IPS DF 4.7 (cell line): ENCODE measurements at regions not wholly inside any gene's neighbourhood (a gene's known extent, or its start where the extent isn't known, plus 50 kb on each side); places are given as distances from the start of the nearest gene placed in this dataset.
"Not testable (repeated sequence)": the region's sequence is repeated elsewhere in the genome, so short reads cannot be mapped to it uniquely, and the experiment has no call there.

Experiments
- DNase-seq: peaks from one replicate; pipeline ENCODE4 v3.0.0-alpha.2; 2013; ENCODE audit warnings: low spot score; ENCODE audit errors: extremely low read depth

DNA sequence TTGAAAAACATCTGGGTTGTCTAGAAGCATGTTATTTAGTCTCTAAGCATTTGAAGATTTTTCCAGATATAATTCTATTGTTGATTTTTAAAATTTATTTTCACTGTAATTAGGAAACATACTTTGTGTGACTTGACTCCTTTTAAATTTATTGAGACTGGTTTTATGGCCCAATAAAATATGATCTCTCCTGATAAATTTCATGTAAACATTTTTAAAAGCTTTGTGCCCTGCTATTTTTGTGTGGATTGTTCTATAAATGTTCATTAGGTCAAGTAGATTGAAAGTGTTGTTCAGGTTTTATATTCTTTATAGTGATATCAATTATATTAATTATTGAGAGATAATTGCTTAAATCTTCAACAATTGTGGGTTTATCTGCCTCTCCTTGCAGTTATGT lies 105.4 kb downstream of the RFX6 start:
- no peak for DNase-seq

DNA sequence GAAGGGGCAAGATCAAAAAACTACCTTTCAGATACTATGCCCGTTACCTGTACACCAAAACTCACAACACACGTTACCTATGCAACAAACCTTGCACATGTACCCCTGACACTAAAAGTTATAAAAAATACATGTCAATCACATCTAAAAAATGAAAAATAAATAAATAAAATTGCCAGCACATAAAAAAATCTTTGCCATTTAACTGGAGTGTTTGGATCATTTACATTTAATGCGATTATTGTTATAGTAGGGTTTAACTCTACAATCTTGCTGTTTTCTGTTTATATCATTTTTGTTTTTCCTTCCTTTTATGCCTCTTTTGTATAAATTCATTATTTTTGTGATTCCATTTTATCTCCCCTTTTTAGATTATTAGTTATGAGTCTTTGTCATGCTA lies 106.3 kb downstream of the RFX6 start:
- no peak for DNase-seq

DNA sequence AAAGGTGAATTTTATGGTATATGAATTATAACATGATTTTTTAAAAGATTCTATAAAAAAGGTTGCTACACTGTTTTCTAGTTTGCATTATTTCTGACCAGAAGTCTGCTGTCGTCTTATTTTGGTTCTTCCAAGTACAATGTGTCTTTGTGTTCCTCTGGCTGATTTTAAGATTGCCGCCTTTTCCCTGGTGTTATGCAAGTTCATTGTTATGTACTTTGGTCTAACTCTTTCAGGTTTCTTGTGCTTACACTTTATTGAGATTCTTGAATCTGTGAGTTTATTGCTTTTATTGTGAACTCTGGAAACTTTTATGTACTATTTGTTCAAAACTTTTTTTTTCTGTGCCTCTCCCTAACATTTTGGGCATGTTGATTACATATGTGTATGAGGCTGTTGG lies 109.8 kb downstream of the RFX6 start:
- DNase-seq, result no peak

DNA sequence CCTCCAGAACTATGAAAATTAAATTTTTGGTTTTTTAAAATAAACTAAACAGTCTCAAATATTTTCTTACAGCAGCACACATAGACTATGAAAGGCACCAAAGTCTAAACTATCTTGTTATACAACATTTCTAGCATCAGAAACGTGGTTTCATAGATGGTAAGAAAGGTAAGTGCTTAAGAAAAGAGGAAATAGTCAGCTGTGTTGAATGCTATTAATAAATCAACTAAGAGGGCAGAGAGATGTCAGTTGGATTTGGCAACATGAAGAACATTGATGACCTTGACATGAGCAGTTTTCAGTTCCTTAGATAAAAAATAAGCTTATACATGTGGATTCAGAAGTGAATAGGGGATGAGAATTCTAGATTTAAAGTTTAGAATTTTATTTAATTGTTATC lies 113.6 kb downstream of the RFX6 start:
- no peak for DNase-seq

DNA sequence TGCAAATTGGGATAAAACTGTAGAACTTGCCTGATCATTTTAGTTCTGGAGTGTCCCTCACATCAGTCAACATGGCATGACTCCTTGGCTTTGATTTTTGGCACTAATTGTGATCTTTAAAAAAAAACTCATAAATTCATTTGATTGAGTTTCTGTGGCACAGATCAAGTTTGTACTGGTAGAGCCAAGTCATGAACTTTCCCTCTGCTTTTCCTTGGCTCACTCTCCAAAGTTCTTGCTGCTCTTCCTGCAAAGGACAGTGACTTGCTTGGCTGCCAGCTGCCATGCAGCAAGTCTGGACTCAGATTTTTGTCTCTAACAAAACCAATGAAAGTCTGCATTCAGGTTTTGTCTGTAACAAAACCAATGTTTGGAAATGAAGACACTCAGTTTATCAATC lies 115.5 kb downstream of the RFX6 start:
- no peak for DNase-seq

DNA sequence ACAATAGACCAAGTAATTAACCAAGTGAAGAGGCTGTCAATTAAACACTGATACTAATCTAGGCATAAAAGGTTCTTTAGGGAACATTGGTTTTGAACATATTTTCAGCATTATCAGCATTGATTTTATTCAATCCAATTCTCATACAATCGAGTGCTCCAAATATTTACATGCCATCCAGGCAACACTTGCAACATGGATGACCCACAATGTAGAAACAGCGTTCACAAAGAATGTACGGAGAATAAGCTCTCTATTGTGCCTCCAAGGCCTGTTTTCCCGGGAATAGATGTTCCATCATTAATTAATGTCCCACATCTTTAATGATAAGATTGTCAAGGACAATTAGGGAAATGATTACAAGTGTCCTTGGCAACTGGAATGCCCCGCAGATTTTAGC lies 117.4 kb downstream of the RFX6 start:
- DNase-seq, result no peak

DNA sequence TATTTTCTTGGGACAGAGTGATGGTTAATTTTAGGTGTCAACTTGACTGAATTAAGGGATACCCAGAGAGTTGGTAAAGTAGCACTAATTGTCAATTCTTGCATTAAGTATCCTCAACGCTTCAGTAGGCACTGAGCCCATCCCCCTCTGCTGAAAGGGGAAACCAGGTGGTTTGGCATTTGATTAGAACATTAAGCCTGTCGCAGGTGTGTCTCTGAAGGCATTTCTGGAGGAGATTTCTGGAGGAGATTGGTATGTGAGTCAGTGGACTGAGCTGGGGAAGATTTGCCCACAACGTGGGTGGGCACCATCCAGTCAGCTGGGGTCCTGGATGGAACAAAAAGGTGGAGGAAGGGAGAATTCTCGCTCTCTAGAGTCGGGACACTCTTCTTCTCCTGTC lies 119.8 kb downstream of the RFX6 start:
- DNase-seq, result no peak

DNA sequence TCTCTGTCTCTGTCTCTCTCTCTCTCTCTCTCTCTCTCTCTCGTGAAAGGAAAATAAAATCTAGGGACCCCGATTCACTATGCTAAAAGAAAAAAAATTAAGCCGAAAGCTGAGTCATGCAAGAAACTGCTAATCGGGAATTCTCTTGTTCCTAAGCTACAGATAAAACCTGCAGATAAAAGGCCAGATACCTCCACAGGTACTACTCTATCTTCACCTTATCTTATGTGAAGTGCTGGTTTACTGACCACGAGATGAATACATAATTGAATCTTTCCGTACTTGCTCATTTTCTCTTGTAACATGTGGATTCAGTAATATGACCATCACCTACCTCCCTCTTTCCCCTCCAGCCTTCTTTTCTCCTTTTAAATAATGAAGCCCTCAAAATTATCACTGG lies 120.5 kb downstream of the RFX6 start:
- DNase-seq, result no peak

DNA sequence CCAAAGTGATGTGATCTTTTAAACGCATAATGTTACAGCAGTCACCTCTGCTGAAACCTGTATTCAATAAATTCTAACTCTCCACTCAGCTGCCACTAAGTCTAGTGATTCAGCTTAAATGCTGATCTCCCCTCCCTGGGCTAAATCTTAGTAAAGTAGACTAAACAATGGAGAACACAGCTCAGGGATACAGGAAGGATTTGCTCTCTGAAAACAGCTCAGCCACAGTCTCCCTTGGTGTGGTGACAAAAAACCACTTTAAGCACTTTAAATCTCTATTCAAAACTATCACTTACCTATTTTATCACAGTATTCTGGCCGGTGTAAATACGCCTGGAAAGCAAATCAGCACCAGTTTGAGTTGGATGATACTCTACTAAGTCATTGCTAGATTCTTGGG lies 130.6 kb downstream of the RFX6 start:
- no peak for DNase-seq

DNA sequence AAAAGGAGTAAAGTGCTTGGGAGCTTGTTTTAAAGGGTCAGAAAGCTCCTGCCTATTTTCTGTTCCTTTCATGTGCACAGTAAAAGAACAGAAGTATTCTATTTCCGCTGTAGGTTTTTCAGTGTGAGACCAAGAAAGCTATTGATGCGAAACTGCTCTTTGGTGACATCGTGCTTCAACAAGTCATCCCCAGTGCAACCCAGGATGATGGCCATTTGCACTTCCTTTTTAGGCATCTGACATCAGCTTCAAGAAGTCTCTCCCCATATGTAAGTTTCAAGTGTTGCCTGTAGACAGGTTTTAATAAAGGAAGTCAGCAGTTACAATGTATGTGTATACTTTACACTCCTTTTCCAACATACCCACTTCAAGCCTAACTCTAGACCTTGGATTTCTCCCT lies 131.6 kb downstream of the RFX6 start:
- DNase-seq, result no peak

DNA sequence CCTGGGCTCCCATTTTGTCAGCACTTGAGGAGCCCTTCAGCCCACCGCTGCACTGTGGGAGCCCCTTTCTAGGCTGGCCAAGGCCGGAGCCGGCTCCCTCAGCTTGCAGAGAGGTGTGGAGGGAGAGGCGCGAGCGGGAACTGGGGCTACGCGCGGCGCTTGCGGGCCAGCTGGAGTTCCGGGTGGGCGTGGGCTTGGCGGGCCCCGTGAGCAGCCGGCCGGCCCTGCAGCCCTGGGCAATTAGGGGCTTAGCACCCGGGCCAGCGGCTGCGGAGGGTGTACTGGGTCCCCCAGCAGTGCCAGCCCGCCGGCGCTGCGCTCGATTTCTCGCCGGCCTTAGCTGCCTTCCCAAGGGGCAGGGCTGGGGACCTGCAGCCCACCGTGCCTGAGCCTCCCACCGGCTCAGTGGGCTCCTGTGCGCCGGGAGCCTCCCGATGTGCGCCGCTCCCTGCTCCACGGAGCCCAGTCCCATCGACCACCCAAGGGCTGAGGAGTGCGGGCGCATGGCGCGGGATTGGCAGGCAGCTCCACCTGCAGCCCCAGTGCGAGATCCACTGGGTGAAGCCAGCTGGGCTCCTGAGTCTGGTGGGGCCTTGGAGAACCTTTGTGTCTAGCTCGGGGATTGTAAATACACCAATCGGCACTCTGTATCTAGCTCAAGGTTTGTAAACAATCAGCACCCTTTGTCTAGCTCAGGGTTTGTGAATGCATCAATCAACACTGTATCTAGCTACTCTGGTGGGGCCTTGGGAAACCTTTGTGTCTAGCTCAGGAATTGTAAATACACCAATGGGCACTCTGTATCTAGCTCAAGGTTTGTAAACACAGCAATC lies 137.8 kb downstream of the RFX6 start:
- DNase-seq, result not testable (repeated sequence)

DNA sequence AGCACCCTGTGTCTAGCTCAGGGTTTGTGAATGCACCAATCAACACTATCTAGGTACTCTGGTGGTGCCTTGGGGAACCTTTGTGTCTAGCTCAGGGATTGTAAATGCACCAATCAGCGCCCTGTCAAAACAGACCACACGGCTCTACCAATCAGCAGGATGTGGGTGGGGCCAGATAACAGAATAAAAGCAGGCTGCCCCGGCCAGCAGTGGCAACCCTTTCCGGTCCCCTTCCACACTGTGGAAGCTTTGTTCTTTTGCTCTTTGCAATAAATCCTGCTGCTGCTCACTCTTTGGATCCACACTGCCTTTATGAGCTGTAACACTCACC lies 138.4 kb downstream of the RFX6 start:
- DNase-seq, result not testable (repeated sequence)

DNA sequence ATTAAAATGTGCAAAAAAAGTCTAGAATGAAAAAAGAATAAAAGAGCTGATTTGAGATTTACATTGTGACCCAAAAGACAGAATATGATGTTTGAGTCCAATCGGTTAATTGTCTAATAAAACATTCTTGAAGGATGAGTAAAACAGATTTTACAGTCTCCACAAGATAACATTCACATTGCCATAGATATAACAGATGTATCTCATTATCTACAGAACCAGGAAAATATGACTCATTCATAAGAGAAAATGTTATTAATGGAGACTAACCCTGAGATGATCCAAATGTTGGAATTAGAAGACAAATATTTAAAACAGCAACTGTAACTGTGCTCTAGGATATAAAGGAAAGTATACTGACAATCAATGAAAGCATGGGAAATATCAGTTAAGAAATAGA lies 141.7 kb downstream of the RFX6 start:
- no peak for DNase-seq

DNA sequence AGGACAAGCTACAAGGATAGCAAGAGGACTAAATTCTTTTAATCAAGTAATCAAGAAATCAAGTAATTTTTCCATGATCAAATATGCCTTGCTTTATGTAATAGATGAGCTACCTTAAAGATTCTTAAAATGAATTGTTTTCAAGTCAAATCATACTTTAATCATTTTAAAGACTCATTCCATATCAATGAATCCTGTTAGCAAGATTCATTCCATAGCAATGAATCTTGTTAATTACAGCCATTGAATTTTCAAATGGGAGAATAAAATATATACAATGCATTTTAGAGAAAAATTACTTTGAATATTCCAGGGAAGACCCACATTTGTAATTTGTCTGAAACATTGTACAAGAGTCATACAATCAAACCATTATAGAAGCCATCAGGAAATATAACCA lies 145.7 kb downstream of the RFX6 start:
- no peak for DNase-seq

DNA sequence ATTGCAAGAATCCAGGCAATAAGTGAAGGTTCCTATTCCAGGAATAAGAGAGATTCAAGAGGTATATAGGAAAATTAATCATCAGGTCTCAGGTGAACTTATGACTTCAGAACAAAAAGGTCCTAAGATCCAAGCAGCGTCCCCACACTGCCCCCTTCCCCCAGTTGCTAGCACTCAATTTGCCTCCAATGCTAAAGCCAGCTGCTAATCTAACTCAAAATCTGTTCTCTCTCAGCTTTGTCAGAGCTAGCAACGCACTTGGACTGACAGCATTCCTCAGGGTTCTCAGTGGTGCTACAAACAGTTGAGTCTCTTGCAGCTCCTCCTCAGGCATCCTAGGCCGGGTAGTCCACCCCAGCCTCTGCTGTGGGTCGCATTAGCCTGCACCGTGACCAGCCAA lies 148.3 kb downstream of the RFX6 start:
- DNase-seq, result no peak

DNA sequence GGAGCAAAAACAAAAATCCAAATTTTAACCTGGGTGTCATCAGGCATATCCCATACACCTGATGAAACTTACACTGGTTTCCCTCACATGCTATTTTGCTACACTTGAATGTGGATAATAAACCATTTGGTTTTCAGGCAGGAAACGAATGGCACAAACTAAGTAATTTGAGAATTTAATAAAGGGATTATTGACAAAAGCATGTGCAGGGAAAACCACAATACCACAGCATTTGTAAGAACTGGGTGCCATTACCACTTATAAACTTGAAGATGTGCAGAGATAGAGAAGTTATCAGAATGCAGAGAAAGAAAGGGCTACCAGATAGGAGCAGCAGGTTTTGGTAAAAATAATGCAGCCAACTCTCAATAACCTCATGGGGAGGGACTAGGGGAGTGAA lies 151.2 kb downstream of the RFX6 start:
- DNase-seq, result no peak

DNA sequence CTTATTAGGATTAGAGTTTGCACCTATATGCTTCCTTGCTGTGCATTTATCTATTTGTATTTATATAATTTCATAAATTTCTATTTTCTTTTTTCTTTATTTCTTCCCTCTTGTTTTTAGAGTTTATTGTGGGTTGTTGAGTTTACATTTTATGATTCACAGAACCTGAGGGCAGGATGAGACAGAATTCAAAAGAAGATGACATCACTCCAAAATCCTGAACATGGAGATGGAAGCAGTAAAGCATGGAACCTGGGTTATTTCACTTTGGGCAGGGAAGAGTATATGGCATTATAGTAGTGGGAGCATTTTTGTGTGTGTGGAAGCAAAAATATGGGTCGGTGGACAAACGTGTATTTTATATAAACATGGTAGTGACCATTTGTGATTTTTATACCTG lies 157.5 kb downstream of the RFX6 start:
- DNase-seq, result no peak

DNA sequence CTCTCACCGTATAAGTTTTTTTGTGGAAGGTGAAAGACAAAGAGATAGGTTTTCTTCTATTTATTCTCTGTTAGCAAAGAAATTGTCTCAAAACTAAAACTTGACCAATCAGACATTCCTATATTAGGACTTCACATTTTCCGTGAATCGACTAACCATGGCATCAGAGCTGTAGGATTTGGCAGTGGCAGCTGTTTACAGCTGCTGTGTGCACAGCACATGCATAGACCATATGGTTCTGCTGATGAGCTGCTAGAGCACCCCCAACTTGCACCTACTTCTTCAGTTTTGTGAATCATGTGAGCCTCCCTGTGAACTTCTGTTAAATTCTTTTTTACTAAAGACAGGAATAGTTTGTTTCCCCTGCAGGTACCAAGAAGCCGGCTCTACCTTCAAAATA lies 157.9 kb downstream of the RFX6 start:
- DNase-seq, result no peak

DNA sequence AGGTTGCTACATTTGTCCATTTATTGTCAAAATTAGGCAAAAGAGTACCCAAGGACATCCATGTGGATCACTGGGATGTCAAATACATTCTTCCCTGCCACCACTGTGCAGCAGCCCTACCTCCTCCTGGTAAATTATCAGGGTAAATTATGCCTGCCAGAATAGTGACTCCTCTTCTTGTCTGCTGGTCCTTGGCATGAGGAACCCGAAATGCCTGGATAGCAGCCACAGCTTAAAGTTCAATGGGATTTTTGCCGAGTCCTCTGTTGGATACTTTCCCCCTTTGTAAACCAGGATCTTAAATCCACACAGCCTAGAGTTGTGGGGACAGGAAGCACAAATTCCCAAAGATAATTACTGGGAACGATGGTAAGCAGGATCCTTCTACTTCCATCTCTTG lies 173.3 kb downstream of the RFX6 start:
- DNase-seq, result no peak

DNA sequence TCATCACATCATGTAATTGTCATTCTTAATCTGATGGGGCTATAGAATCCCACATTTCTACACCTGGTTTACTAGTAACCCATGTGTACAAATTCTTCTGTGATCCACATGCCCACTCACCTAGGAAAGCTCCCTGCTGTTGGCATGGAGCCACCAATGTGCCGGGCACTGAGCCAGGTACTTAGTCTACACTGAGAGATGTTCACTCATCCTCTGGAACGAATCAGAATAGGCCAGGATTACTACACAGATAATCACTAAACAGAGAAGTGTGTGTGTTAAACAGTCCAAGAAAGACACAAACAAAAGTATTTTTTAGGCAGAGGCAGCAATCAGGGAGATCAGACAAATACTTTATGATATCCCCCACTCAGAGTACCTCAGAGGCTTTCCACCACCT lies 193.2 kb upstream of the VGLL2 start:
- no peak for DNase-seq

DNA sequence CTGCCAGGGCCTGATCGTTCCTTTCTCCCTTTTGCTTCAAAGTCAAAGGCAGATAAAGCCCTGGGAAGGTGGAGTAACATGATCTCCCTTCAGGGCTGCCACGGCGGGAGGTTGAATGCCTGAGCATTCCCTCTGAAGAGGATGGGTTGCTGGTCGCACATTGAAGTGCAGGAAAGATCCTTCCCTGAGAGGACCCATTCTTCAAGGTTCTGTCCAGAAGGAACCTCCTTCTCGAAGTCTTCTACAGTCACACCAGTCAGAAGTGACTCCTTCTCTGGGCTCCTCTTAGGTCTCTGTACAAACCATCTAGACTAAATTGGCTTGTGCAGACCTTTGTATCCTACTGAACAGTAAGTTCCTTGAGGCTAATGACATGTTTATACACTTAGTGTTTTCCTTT lies 192.6 kb upstream of the VGLL2 start:
- DNase-seq, result peak; percentile 46

DNA sequence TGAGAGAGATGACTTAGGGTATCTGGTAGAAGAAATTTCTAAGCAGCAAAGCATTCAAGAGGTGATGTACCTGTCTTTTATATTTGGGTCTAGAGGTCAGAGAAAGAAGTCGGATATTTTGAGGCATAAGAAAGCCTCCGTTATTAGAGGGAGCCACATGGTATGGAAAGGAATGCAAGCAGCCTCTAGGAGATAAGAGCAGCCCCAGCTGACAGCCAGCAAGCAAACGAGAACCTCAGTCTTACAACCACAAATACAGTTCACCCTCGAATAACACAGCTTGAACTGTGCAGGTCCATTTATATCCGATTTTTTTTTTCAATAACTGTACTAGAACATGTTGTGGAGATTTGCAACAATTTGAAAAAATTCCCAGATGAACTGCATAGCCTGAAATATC lies 190.7 kb upstream of the VGLL2 start:
- DNase-seq, result no peak

DNA sequence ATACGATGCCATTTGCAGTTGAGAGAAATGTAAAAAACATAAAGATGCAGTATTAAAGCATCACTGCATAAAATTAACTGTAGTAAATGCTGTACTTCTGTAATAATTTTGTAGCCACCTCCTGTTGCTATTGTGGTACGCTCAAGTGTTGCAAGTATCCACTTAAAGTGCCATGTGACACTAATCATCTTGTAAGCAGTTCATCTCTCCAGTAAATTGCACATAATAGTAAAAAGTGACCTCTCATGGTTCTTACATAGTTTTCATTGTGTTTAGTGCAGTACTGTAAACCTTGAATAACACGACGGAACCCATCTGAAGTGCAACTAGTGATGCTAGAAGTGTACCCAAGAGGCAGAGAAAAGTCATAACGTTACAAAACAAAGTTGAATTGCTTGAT lies 190.1 kb upstream of the VGLL2 start:
- no peak for DNase-seq

DNA sequence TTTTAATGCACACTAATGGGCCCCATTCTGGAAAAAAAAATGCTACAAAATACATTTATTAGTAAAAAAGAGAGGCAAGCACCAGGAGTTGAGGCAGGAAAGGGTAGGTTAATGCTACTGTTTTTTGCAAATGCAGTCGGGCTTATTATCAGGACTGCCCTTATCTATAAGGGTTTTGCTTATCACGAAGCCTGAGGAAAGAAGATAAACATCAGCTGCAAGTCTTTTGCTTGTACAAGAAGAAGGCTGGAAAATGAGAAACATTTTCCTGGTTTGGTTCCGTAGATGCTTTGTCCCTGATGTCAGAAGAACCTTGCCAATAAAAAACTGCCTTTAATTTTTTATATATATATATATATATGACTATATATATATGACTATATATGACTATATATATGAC lies 189.3 kb upstream of the VGLL2 start:
- DNase-seq, result no peak
